ENCODE measurements at regions not wholly inside any gene's neighbourhood (a gene's known extent, or its start where the extent isn't known, plus 50 kb on each side); places are given as distances from the start of the nearest gene placed in this dataset.

- TF ChIP-seq, protein P1, sequence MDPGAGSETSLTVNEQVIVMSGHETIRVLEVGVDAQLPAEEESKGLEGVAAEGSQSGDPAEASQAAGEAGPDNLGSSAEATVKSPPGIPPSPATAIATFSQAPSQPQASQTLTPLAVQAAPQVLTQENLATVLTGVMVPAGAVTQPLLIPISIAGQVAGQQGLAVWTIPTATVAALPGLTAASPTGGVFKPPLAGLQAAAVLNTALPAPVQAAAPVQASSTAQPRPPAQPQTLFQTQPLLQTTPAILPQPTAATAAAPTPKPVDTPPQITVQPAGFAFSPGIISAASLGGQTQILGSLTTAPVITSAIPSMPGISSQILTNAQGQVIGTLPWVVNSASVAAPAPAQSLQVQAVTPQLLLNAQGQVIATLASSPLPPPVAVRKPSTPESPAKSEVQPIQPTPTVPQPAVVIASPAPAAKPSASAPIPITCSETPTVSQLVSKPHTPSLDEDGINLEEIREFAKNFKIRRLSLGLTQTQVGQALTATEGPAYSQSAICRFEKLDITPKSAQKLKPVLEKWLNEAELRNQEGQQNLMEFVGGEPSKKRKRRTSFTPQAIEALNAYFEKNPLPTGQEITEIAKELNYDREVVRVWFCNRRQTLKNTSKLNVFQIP (CRISPR knock-in tag; IDR thresholded peaks at IDR 0.05; ENCODE audit: borderline replicate concordance, low read depth) = no peak
- no peak for TF ChIP-seq CSDC2 (CRISPR knock-in tag; IDR thresholded peaks at IDR 0.05)
- TF ChIP-seq GLIS3 (CRISPR knock-in tag; IDR thresholded peaks at IDR 0.05) = no peak
- no peak for TF ChIP-seq ZNF565 (CRISPR knock-in tag; conservative IDR thresholded peaks at IDR 0.05; ENCODE audit: low read depth)
- TF ChIP-seq BACH2 (CRISPR knock-in tag; IDR thresholded peaks at IDR 0.05; ENCODE audit: borderline replicate concordance) = no peak
- no peak for TF ChIP-seq PPARA (CRISPR knock-in tag; IDR thresholded peaks at IDR 0.05; ENCODE audit: borderline replicate concordance)
- TF ChIP-seq TCF4 (CRISPR knock-in tag; IDR thresholded peaks at IDR 0.05; ENCODE audit: borderline replicate concordance) = no peak
These were observed 86.9 kb downstream of the PLEKHG1 start (continued) for GRCh38 chr6:150686566-150686965.

GRCh38 chr6:150687508-150687907 lies 87.8 kb downstream of the PLEKHG1 start:
- no peak for ATAC-seq
- TF ChIP-seq ZNF8 (CRISPR knock-in tag; IDR thresholded peaks at IDR 0.05) = no peak
- no peak for TF ChIP-seq ZFP30 (CRISPR knock-in tag; IDR thresholded peaks at IDR 0.05)
- no peak for TF ChIP-seq OSR1 (CRISPR knock-in tag; IDR thresholded peaks at IDR 0.05)
- no peak for TF ChIP-seq ISL1 (CRISPR knock-in tag; IDR thresholded peaks at IDR 0.05)
- TF ChIP-seq ESRRG (CRISPR knock-in tag; IDR thresholded peaks at IDR 0.05) = no peak
- no peak for TF ChIP-seq TSHZ2 (CRISPR knock-in tag; IDR thresholded peaks at IDR 0.05)
- TF ChIP-seq SNAI2 (CRISPR knock-in tag; IDR thresholded peaks at IDR 0.05) = no peak
- TF ChIP-seq BACH2 (CRISPR knock-in tag; IDR thresholded peaks at IDR 0.05; ENCODE audit: borderline replicate concordance) = no peak
- TF ChIP-seq, protein P2, sequence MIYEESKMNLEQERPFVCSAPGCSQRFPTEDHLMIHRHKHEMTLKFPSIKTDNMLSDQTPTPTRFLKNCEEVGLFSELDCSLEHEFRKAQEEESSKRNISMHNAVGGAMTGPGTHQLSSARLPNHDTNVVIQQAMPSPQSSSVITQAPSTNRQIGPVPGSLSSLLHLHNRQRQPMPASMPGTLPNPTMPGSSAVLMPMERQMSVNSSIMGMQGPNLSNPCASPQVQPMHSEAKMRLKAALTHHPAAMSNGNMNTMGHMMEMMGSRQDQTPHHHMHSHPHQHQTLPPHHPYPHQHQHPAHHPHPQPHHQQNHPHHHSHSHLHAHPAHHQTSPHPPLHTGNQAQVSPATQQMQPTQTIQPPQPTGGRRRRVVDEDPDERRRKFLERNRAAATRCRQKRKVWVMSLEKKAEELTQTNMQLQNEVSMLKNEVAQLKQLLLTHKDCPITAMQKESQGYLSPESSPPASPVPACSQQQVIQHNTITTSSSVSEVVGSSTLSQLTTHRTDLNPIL (CRISPR knock-in tag; IDR thresholded peaks at IDR 0.05; ENCODE audit: low read depth) = no peak
- no peak for TF ChIP-seq ZFP3 (CRISPR knock-in tag; IDR thresholded peaks at IDR 0.05)
- no peak for TF ChIP-seq RARB (CRISPR knock-in tag; IDR thresholded peaks at IDR 0.05)
- TF ChIP-seq ZNF70 (CRISPR knock-in tag; IDR thresholded peaks at IDR 0.05) = no peak
- TF ChIP-seq GLIS3 (CRISPR knock-in tag; IDR thresholded peaks at IDR 0.05) = no peak
- no peak for TF ChIP-seq TCF4 (CRISPR knock-in tag; IDR thresholded peaks at IDR 0.05; ENCODE audit: borderline replicate concordance)
- TF ChIP-seq ZNF565 (CRISPR knock-in tag; conservative IDR thresholded peaks at IDR 0.05; ENCODE audit: low read depth) = no peak

GRCh38 chr6:150689900-150690590 lies 90.4 kb downstream of the PLEKHG1 start:
- no peak for ATAC-seq
- no peak for TF ChIP-seq CSDC2 (CRISPR knock-in tag; IDR thresholded peaks at IDR 0.05)
- TF ChIP-seq ZNF70 (CRISPR knock-in tag; IDR thresholded peaks at IDR 0.05) = no peak
- no peak for TF ChIP-seq ZFP3 (CRISPR knock-in tag; IDR thresholded peaks at IDR 0.05)
- TF ChIP-seq, protein P2 (CRISPR knock-in tag; IDR thresholded peaks at IDR 0.05; ENCODE audit: low read depth) = no peak
- TF ChIP-seq ZNF8 (CRISPR knock-in tag; IDR thresholded peaks at IDR 0.05) = no peak
- TF ChIP-seq, protein P1 (CRISPR knock-in tag; IDR thresholded peaks at IDR 0.05; ENCODE audit: borderline replicate concordance, low read depth) = no peak
- no peak for TF ChIP-seq PPARA (CRISPR knock-in tag; IDR thresholded peaks at IDR 0.05; ENCODE audit: borderline replicate concordance)
- TF ChIP-seq ARNTL (CRISPR knock-in tag; IDR thresholded peaks at IDR 0.05; ENCODE audit: borderline replicate concordance, low read depth) = no peak
- no peak for TF ChIP-seq BACH2 (CRISPR knock-in tag; IDR thresholded peaks at IDR 0.05; ENCODE audit: borderline replicate concordance)
- no peak for TF ChIP-seq GLIS3 (CRISPR knock-in tag; IDR thresholded peaks at IDR 0.05)
- no peak for TF ChIP-seq CSRNP3 (CRISPR knock-in tag; IDR thresholded peaks at IDR 0.05)
- TF ChIP-seq OSR1 (CRISPR knock-in tag; IDR thresholded peaks at IDR 0.05) = no peak
- no peak for TF ChIP-seq TSHZ2 (CRISPR knock-in tag; IDR thresholded peaks at IDR 0.05)
- no peak for TF ChIP-seq ISL1 (CRISPR knock-in tag; IDR thresholded peaks at IDR 0.05)
- TF ChIP-seq TCF4 (CRISPR knock-in tag; IDR thresholded peaks at IDR 0.05; ENCODE audit: borderline replicate concordance) = no peak
- TF ChIP-seq ZNF565 (CRISPR knock-in tag; conservative IDR thresholded peaks at IDR 0.05; ENCODE audit: low read depth) = no peak

Data from SK-N-SH treated with all-trans-retinoic acid at 6 μM for 48 hours (cell line).